ENCODE measurements at regions not wholly inside any gene's neighbourhood (a gene's known extent, or its start where the extent isn't known, plus 50 kb on each side); places are given as distances from the start of the nearest gene placed in this dataset.
"Not testable (repeated sequence)": the region's sequence is repeated elsewhere in the genome, so short reads cannot be mapped to it uniquely, and the experiment has no call there.

- DNase-seq = no peak
These were observed 605.0 kb upstream of the TBL1XR1 start for GRCh38 chr3:177802151-177802900.

- DNase-seq = no peak
These were observed 606.2 kb upstream of the TBL1XR1 start for GRCh38 chr3:177803500-177803899.

DNA sequence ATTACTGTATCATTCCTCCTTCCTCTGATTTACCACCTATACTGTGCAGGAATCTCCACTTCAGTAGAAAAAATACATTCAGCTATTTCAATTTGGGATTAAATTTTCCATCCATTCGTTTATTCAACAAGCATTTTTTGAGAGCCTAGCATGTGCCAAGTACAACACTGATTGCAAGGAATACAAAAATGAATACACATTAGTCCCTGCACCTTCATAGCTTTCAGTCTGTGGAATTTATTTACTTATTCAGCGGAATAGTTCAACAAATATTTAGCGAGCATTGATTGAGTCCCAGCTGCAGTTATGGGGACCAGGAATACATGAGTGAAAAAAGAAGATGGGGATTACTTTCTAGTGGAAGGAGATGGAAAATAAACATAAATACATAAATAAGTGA lies 606.8 kb upstream of the TBL1XR1 start:
- DNase-seq = no peak

GRCh38 chr3:177804646-177805045 lies 607.4 kb upstream of the TBL1XR1 start:
- no peak for DNase-seq

DNA sequence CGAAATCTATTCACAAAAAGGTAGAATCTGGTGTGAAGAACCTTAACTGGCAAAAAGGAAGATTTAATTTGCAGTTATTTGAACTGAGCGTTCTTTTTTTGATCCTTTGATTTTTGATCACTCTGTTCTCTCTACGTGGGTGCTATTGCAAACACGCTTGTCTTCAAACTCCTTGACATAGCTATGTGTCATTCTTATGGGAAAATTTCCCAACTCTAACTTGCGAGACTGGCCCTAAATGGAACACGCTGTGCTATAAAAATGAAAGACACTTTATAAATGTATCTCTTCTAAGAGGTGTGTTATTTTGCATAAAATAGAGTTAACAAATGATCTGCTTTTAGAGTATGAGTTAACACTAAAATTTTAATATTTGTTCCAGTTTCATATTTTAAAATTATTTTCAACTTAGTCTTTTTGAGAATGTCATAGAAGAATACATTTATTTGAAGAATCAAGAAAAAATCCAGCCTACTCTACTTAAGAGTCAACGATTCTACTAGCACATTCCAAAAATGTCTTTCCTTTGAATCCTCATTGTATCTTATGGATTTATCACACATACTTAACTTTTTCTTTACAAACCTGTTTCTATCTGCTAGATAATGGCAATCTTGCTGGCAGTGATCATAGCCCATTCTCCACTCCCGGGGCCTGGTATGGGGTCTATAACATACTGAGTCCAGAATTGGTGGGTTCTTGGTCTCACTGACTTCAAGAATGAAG lies 610.0 kb upstream of the TBL1XR1 start:
- DNase-seq = no peak

DNA sequence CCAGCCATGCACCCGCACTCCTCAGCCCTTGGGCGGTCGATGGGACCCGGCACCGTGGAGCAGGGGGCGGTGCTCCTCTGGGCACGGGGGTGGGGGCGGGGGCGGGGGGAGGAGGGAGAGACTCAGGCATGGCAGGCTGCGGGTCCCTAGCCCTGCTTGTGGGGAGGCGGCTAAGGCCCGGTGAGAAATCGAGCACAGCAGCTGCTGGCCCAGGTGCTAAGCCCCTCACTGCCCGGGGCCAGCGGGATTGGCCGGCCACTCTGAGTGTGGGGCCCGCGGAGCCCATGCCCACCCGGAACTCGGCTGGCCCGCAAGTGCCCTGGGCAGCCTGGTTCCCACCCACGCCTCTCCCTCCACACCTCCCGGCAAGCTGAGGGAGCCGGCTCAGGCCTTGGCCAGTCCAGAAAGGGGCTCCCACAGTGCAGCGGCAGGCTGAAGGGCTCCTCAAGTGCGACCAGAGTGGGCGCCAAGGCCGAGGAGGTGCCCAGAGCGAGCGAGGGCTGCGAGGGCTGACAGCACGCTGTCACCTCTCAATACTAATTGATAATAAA lies 611.7 kb upstream of the TBL1XR1 start:
- not testable (repeated sequence) for DNase-seq

GRCh38 chr3:177810162-177810623 lies 612.9 kb upstream of the TBL1XR1 start:
- DNase-seq = no peak

DNA sequence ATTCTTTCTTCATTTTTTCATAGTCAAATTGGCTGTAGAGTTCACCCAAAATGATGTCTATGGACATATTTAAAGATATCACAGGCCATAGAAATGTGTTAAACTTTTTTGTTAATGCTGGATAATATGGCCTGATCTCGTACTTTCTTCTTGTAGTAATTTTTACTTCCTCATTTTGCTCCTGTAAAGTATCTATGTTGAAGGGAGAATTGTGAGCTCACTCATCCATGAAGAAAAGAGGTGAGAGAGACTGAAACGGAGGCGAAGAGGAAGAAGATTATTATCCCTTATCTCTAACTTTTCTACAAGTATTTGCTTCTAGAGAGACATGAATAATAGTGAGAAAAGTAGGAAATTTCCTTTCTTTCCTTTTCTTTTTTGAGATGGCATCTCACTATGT lies 613.8 kb upstream of the TBL1XR1 start:
- DNase-seq = no peak

DNA sequence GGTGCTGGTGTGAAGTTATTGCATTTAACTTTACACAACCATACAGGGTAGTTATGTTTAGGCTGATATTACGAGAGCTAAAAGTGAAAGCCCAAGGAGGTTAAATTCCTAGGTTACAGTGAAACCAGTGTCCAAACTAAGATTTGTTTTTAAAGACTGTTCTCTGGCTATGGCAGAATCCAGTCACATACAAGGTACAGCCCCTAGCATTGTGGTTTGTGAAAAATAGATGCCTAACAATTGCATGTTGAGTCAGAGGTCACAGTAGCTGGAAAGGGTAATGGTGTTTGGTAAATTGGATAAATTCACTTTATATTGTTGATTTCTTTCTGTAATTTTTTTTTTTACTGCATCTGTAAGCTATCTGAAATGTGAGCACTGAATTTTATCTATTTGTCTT lies 614.6 kb upstream of the TBL1XR1 start:
- DNase-seq = no peak

- no peak for DNase-seq
These were observed 615.2 kb upstream of the TBL1XR1 start for GRCh38 chr3:177812492-177812891.

DNA sequence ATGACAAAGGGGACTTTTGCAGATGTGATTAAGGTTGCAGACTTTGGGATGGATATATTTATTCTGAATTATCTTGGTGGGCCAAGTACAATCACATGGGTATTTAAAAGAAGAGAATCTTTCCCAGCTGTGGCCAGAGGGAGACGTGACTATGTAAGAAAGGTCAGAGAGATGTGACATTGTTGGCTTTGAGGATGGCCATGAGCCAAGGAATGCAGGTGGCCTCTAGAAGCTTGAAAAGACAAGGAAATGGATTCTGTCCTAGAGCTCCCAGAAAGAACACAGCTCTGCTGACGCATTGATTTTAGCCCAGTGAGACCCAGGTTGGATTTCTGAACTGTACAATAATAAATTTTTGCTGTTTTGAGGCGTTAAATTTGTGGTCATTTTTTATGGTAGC lies 616.0 kb upstream of the TBL1XR1 start:
- DNase-seq = no peak

DNA sequence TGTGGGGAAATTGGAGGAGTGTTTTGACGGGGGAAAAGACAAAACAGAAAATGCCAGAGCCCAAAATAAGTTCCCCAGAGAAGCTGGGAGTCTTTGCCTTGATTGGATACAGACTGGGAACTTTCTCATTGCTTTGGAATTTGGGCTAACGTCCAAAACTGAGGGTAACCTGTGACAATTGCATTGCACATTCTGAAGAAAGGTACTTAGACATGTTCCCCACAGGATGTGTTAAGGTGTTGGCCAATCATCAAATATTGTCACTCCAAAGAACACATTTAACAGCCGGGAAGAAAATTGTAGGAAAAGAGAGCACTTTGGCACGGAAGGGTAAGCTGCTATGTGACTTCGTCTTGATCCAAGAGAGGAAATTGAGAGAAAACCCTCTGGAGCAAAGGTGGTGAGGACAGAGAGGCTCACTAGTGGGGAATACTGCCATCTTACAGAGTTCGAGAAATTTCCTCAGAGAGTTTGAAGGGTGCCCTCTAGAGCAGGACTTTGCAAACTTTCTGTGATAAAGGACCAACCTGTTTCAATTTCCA lies 619.5 kb upstream of the TBL1XR1 start:
- no peak for DNase-seq

GRCh38 chr3:177817751-177818150 lies 620.5 kb upstream of the TBL1XR1 start:
- DNase-seq = no peak

DNA sequence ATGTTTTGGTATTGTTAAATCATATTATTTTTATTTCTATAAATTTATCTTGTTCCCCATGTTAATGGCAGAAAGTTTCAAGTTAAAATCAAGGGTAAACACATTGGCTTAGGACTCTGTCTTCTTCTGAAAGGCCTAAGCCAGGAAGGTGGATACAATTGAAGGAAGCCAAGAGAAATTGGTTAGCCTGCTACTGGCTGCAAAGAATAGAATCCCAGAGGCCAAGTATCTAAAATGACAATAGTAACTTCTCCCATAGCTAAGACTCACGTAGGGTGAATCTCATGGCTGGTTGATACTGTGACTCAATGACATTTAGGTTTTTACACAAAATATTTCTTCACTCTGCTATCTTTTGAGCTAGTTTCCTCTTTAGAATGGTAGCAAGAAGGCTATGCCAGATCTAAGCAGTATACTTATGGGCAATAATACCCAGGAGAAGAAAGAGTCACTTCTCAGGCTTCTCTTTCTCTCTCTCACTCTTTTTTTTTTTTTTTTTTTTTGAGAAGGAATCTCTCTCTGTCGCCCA lies 621.5 kb upstream of the TBL1XR1 start:
- DNase-seq = no peak

GRCh38 chr3:177820683-177821316 lies 623.5 kb upstream of the TBL1XR1 start:
- DNase-seq = no peak

GRCh38 chr3:177822681-177823096 lies 625.4 kb upstream of the TBL1XR1 start:
- no peak for DNase-seq

GRCh38 chr3:177823701-177824189 lies 626.5 kb upstream of the TBL1XR1 start:
- DNase-seq = no peak

DNA sequence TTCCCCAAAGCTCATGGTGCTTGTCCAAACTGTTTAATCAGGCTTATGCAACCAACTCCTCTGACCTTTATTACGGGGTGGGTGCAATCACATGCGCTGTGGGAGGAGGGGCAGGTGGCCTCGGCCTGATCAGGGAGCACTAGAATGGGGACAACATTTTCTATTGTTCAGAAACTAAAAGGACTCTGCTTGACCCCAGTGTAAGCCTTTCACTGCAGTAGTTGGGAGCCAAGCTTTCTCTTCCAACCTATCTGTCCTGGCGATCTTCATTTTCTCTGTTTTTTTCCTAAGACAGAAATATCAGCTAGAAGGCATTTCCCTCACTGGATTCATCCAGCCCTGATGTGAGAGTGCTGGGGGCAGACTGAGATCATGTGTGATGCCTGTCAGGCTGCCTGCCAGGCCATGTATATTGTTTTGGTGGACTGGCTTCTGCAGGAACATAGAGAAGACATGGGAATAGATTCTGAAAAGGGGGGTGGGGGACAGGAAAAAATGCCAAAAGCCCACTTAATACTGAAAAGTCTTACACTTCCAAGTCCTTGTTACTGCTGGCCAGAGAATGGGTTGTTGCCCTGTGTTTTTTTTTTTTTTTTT lies 627.0 kb upstream of the TBL1XR1 start:
- no peak for DNase-seq

GRCh38 chr3:177824841-177825240 lies 627.6 kb upstream of the TBL1XR1 start:
- DNase-seq = no peak

DNA sequence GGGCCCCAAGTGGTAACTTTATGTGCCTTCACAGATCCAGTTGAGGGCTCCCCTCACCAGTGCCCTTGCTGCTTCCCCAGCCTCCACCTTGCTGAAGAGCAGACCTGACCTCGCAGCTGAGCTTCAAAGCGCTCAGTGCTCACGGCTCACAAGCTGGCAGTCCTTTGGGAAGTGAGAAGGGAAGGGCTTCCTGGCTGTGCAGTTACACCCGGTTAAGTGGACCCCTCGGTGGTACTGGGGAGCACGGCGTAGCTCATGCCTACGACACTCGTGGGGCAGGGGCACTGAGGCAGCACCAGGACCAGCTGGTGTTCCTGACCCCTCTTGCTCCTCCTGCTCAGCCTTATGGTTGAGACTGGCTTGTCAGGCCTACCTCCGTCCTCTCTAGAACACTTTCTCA lies 629.0 kb upstream of the TBL1XR1 start:
- no peak for DNase-seq

- no peak for DNase-seq
These were observed 630.4 kb upstream of the TBL1XR1 start for GRCh38 chr3:177827511-177828207.

DNA sequence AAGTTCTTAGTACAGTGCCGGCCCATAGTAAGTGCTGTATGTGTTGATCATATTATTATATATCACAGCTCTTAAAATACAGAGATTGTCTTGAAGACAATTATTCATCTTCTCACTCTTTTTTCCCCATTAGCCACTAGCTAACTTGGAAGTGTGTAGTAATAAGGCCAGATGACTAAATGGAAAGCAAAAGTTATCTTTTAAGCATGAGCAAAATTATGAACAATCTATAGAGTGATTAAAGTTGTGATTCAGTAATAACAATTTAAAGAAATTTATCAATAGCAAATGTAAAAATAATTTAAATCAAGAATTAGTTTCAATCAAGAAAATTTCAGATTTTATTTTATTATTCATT lies 630.9 kb upstream of the TBL1XR1 start:
- no peak for DNase-seq

All from stimulated activated CD4-positive, alpha-beta T cell treated with anti-CD3 and anti-CD28 coated beads, Interleukin-1b, Interleukin-23, amount 100 ng/mL, for 48 hours (primary cell).